ENCODE measurements at regions not wholly inside any gene's neighbourhood (a gene's known extent, or its start where the extent isn't known, plus 50 kb on each side); places are given as distances from the start of the nearest gene placed in this dataset.
"Not testable (repeated sequence)": the region's sequence is repeated elsewhere in the genome, so short reads cannot be mapped to it uniquely, and the experiment has no call there.

GRCh38 chr15:20624085-20624484, 82.5 kb upstream of the GOLGA6L6 start:
- intact Hi-C loops (cut with DNase I); H3K4me1 ChIP-seq; H3K9me3 ChIP-seq; H3K27me3 ChIP-seq; H3K27ac ChIP-seq; H3K36me3 ChIP-seq; H3K4me3 ChIP-seq: not testable (repeated sequence)
- TF ChIP-seq CTCF (IDR thresholded peaks at IDR 0.05): peak in 2 of 12 donors; percentile 8 to 12
- ATAC-seq: peak in 1 of 4 donors; percentile 34
- whole genome bisulfite sequencing, 4 donors: 55 to 57% methylated on average over 3 of the region's 3 CpGs; no CpG with 5 or more reads in 2 of the 4 donors
- DNase-seq: peak in 1 of 5 donors; percentile 24

- H3K27ac ChIP-seq; H3K27me3 ChIP-seq; H3K4me3 ChIP-seq; intact Hi-C loops (cut with DNase I); H3K4me1 ChIP-seq; ATAC-seq; H3K9me3 ChIP-seq; H3K36me3 ChIP-seq; DNase-seq: not testable (repeated sequence)
- WGBS, 4 donors: no CpG with 5 or more reads among the region's 9 CpGs
Measured at GRCh38 chr15:20622117-20622516, 80.5 kb upstream of the GOLGA6L6 start.

GRCh38 chr15:20614549-20614948, 72.9 kb upstream of the GOLGA6L6 start:
- H3K27me3 ChIP-seq; ATAC-seq; intact Hi-C loops (cut with DNase I); DNase-seq; H3K4me3 ChIP-seq; H3K9me3 ChIP-seq; H3K27ac ChIP-seq; H3K4me1 ChIP-seq; H3K36me3 ChIP-seq: not testable (repeated sequence)
- 69 to 76% (median 71%) methylated on average over 7 to 9 of the region's 10 CpGs for WGBS, 4 donors

- ATAC-seq; H3K27me3 ChIP-seq; H3K4me3 ChIP-seq; H3K9me3 ChIP-seq; DNase-seq; intact Hi-C loops (cut with DNase I); H3K36me3 ChIP-seq; H3K27ac ChIP-seq; H3K4me1 ChIP-seq: not testable (repeated sequence)
- 76 to 79% (median 78%) methylated on average over 6 to 15 of the region's 15 CpGs for WGBS, 4 donors
Measured at GRCh38 chr15:20612796-20613195, 71.2 kb upstream of the GOLGA6L6 start.

GRCh38 chr15:20612356-20612755, 70.8 kb upstream of the GOLGA6L6 start:
- H3K27ac ChIP-seq; H3K36me3 ChIP-seq; H3K4me3 ChIP-seq; H3K27me3 ChIP-seq; H3K9me3 ChIP-seq; H3K4me1 ChIP-seq; intact Hi-C loops (cut with DNase I): not testable (repeated sequence)
- 78 to 93% (median 83%) methylated on average over 5 to 9 of the region's 9 CpGs for WGBS, 4 donors
- peak in 1 of 4 donors; percentile 44 for ATAC-seq
- DNase-seq: peak in 1 of 5 donors; percentile 54

- H3K4me1 ChIP-seq; H3K9me3 ChIP-seq; H3K27me3 ChIP-seq; H3K36me3 ChIP-seq; H3K4me3 ChIP-seq; ATAC-seq; H3K27ac ChIP-seq; DNase-seq; intact Hi-C loops (cut with DNase I): not testable (repeated sequence)
- WGBS, 4 donors: 40 to 83% methylated on average over 4 of the region's 11 CpGs; no CpG with 5 or more reads in 2 of the 4 donors
Measured at GRCh38 chr15:20611667-20612290, 70.2 kb upstream of the GOLGA6L6 start.

- H3K9me3 ChIP-seq; ATAC-seq; intact Hi-C loops (cut with DNase I); H3K4me3 ChIP-seq; H3K36me3 ChIP-seq; H3K4me1 ChIP-seq; H3K27me3 ChIP-seq; DNase-seq; H3K27ac ChIP-seq: not testable (repeated sequence)
- WGBS, 4 donors: 78 to 94% (median 89%) methylated on average over 4 to 5 of the region's 9 CpGs
Measured at GRCh38 chr15:20608179-20608578, 66.6 kb upstream of the GOLGA6L6 start.

GRCh38 chr15:20597245-20597644, 55.6 kb upstream of the GOLGA6L6 start:
- H3K36me3 ChIP-seq; H3K27me3 ChIP-seq; H3K27ac ChIP-seq; H3K4me1 ChIP-seq; ATAC-seq; DNase-seq; H3K4me3 ChIP-seq; intact Hi-C loops (cut with DNase I); H3K9me3 ChIP-seq: not testable (repeated sequence)
- 50 to 70% (median 63%) methylated on average over 2 of the region's 3 CpGs; no CpG with 5 or more reads in 1 of the 4 donors for WGBS, 4 donors

- DNase-seq; ATAC-seq; H3K27ac ChIP-seq; intact Hi-C loops (cut with DNase I); H3K4me3 ChIP-seq; H3K4me1 ChIP-seq; H3K9me3 ChIP-seq; H3K36me3 ChIP-seq; H3K27me3 ChIP-seq: not testable (repeated sequence)
- 71 to 75% methylated on average over 2 to 3 of the region's 5 CpGs; no CpG with 5 or more reads in 2 of the 4 donors for WGBS, 4 donors
Measured at GRCh38 chr15:20594219-20594618, 52.6 kb upstream of the GOLGA6L6 start.

- H3K4me1 ChIP-seq; H3K36me3 ChIP-seq; H3K27ac ChIP-seq; ATAC-seq; H3K9me3 ChIP-seq; H3K4me3 ChIP-seq; intact Hi-C loops (cut with DNase I); H3K27me3 ChIP-seq: not testable (repeated sequence)
- peak in 1 of 5 donors; percentile 28 for DNase-seq
- WGBS, 4 donors: 84 to 90% methylated on average over 5 of the region's 6 CpGs; no CpG with 5 or more reads in 2 of the 4 donors
Measured at GRCh38 chr15:20591936-20592335, 50.3 kb upstream of the GOLGA6L6 start.
